T-cell (primary cell): ENCODE measurements at regions not wholly inside any gene's neighbourhood (a gene's known extent, or its start where the extent isn't known, plus 50 kb on each side); places are given as distances from the start of the nearest gene placed in this dataset.
"Not testable (repeated sequence)": the region's sequence is repeated elsewhere in the genome, so short reads cannot be mapped to it uniquely, and the experiment has no call there.

Source experiments
- ATAC-seq, 4 experiments: fragments of 200-7000 bp in 3 of 4; fragments of 150-1000 bp in 1 of 4; cut with Tn5 transposase; replicated peaks in 1 of 4; 1 replicate in 3 of 4; 2 replicates in 1 of 4; pipeline ENCODE4 v1.10.0; 2021; ENCODE audit warnings: moderate library complexity in 3 of 4, mild to moderate bottlenecking in 2 of 4, moderate number of reproducible peaks in 1 of 4
- CTCF ChIA-PET, 2 donors: fragments of 300-600 bp; sonication (Branson Sonifier 250); formaldehyde crosslinking; loops; one replicate each; lab custom pipeline; 2022; ENCODE audit warnings: antibody characterized with exemption in 2 of 2; lab: Charles Lee
- POLR2A ChIA-PET, 2 donors: fragments of 300-600 bp; sonication (Branson Sonifier 250); formaldehyde crosslinking; loops; one replicate each; lab custom pipeline; 2022; ENCODE audit warnings: antibody characterized with exemption in 2 of 2; lab: Charles Lee
- DNase-seq, 35 experiments: peaks; one replicate each; pipeline versions ENCODE4 v3.0.0 to v3.0.0-alpha.2; 2013 to 2023
- H3K27ac ChIP-seq: one replicate; pipeline ENCODE4 v1.5.1; 2013; ENCODE audit warnings: low read length
- H3K27me3 ChIP-seq, 2 experiments: replicated peaks in 1 of 2; 1 replicate in 1 of 2; 2 replicates in 1 of 2; pipeline versions ENCODE4 v1.6.1 to v1.7.0; 2013; ENCODE audit warnings: low read length in 1 of 2, mixed read lengths in 1 of 2; ENCODE audit not compliant: control insufficient read depth in 2 of 2, insufficient read depth in 2 of 2; ENCODE audit errors: extremely low read depth in 1 of 2
- H3K36me3 ChIP-seq, 2 donors: 1 replicate in 1 of 2; 2 replicates in 1 of 2; pipeline versions ENCODE4 v1.6.1 to v1.7.0; 2013; ENCODE audit warnings: low read length in 1 of 2; ENCODE audit not compliant: control insufficient read depth in 2 of 2, insufficient read depth in 1 of 2; ENCODE audit errors: extremely low read depth in 1 of 2
- H3K4me1 ChIP-seq, 2 experiments: 1 replicate in 1 of 2; 2 replicates in 1 of 2; pipeline versions ENCODE4 v1.6.1 to v1.7.0; 2013; ENCODE audit warnings: low read length in 2 of 2, mixed read lengths in 1 of 2; ENCODE audit not compliant: insufficient read depth in 2 of 2, control insufficient read depth in 1 of 2; ENCODE audit errors: extremely low read depth in 1 of 2
- H3K4me3 ChIP-seq, 2 donors: 1 replicate in 1 of 2; 2 replicates in 1 of 2; pipeline versions ENCODE4 v1.5.1 to v1.7.0; 2013; ENCODE audit warnings: mild to moderate bottlenecking in 2 of 2, low read length in 1 of 2, moderate library complexity in 1 of 2; ENCODE audit not compliant: control insufficient read depth in 1 of 2; ENCODE audit errors: extremely low read depth in 1 of 2
- H3K9me3 ChIP-seq: 2 replicates; pipeline ENCODE4 v1.7.0; 2013
- H3K27ac Mint-ChIP-seq, 2 donors: one replicate each; pipeline ENCODE4 v1.8.0; 2020 to 2021; ENCODE audit warnings: mild to moderate bottlenecking in 2 of 2, mixed read lengths in 2 of 2
- H3K27me3 Mint-ChIP-seq, 2 donors: one replicate each; pipeline ENCODE4 v1.8.0; 2021 to 2022; ENCODE audit warnings: mixed read lengths in 2 of 2
- H3K36me3 Mint-ChIP-seq: one replicate; pipeline ENCODE4 v1.8.0; 2021; ENCODE audit warnings: mixed read lengths
- H3K4me1 Mint-ChIP-seq, 3 donors: one replicate each; pipeline ENCODE4 v1.8.0; 2020 to 2022; ENCODE audit warnings: mixed read lengths in 3 of 3, mild to moderate bottlenecking in 1 of 3
- H3K4me3 Mint-ChIP-seq, 3 donors: one replicate each; pipeline ENCODE4 v1.8.0; 2020 to 2022; ENCODE audit warnings: mild to moderate bottlenecking in 3 of 3, mixed read lengths in 3 of 3, moderate library complexity in 3 of 3
- H3K9me3 Mint-ChIP-seq, 3 donors: one replicate each; pipeline ENCODE4 v1.8.0; 2020 to 2022; ENCODE audit warnings: mixed read lengths in 3 of 3
- WGBS: methylation state at CpG from one replicate; pipeline ENCODE4 v1.1.5; 2013; ENCODE audit warnings: missing lambda C conversion rate; ENCODE audit not compliant: insufficient coverage; 5-methylcytosine and 5-hydroxymethylcytosine counted together

GRCh38 chr5:158588617-158589016 lies 511.1 kb downstream of the EBF1 start:
- H3K27ac Mint-ChIP-seq: no peak overlapping the region
- H3K4me3 Mint-ChIP-seq: no peak overlapping the region
- H3K27me3 Mint-ChIP-seq: peaks cover 0 to 3% of the 10 kb centered on the region in 2 donors
- H3K36me3 Mint-ChIP-seq: no peaks in the 10 kb centered on the region
- ChIA-PET POLR2A (no interaction called here), CTCF (no interaction called here)
- peaks cover 11 to 17% (median 12%) of the 10 kb centered on the region in 3 donors for H3K9me3 Mint-ChIP-seq
- Histone ChIP-seq H3K9me3 (no peaks in the 10 kb centered on the region), H3K4me1 (peaks cover 0 to 3% of the 10 kb centered on the region in 2 experiments), H3K27ac (no peak overlapping the region), H3K4me3 (no peak overlapping the region), H3K27me3 (peaks cover 0 to 3% of the 10 kb centered on the region in 2 experiments), H3K36me3 (no peaks in the 10 kb centered on the region)
- no peak for ATAC-seq
- peaks cover 0 to 4% (median 3%) of the 10 kb centered on the region in 3 donors for H3K4me1 Mint-ChIP-seq
- no peak for DNase-seq
- no CpG with 5 or more reads among the region's 1 CpG for WGBS

- CTCF ChIA-PET: no interaction called here
- Histone ChIP-seq H3K9me3 (no peaks in the 10 kb centered on the region), H3K4me1 (peaks cover 0 to 3% of the 10 kb centered on the region in 2 experiments), H3K36me3 (no peaks in the 10 kb centered on the region), H3K27ac (no peak overlapping the region), H3K27me3 (peaks cover 0 to 3% of the 10 kb centered on the region in 2 experiments), H3K4me3 (no peak overlapping the region)
- ATAC-seq (no peak), DNase-seq (no peak)
- Mint-ChIP-seq H3K4me1 (peaks cover 0 to 4% (median 0%) of the 10 kb centered on the region in 3 donors), H3K36me3 (no peaks in the 10 kb centered on the region), H3K27ac (no peak overlapping the region), H3K4me3 (no peak overlapping the region), H3K27me3 (peaks cover 0 to 3% of the 10 kb centered on the region in 2 donors), H3K9me3 (peaks cover 11 to 22% (median 12%) of the 10 kb centered on the region in 3 donors)
- POLR2A ChIA-PET: interaction anchor here in 1 of 2 donors (0.7 kb wide), 1 partner anchor 1622 kb away, joined by 5 read pairs; no protein-coding TSS in a partner anchor
- 100% methylated on average over 2 of the region's 2 CpGs for WGBS
These were observed 513.7 kb downstream of the EBF1 start for GRCh38 chr5:158586054-158586453.

GRCh38 chr5:158582669-158583068 lies 517.0 kb downstream of the EBF1 start:
- DNase-seq, ATAC-seq, H3K4me1 Mint-ChIP-seq, H3K4me3 ChIP-seq, H3K4me1 ChIP-seq, H3K9me3 ChIP-seq, H3K27ac ChIP-seq, H3K27me3 Mint-ChIP-seq, H3K27ac Mint-ChIP-seq, H3K27me3 ChIP-seq, H3K36me3 Mint-ChIP-seq, CTCF ChIA-PET, H3K4me3 Mint-ChIP-seq, H3K36me3 ChIP-seq, POLR2A ChIA-PET: not testable (repeated sequence)
- WGBS: 100% methylated on average over 2 of the region's 27 CpGs
- peaks cover 19 to 41% (median 20%) of the 10 kb centered on the region in 3 donors for H3K9me3 Mint-ChIP-seq

GRCh38 chr5:158573829-158574228 lies 525.9 kb downstream of the EBF1 start:
- H3K4me1 Mint-ChIP-seq: no peaks in the 10 kb centered on the region
- ChIA-PET POLR2A (no interaction called here), CTCF (no interaction called here)
- H3K4me3 Mint-ChIP-seq: no peak overlapping the region
- no peaks in the 10 kb centered on the region for H3K27me3 ChIP-seq
- no peak overlapping the region for H3K27ac Mint-ChIP-seq
- no peaks in the 10 kb centered on the region for H3K27me3 Mint-ChIP-seq
- H3K9me3 ChIP-seq: no peaks in the 10 kb centered on the region
- ATAC-seq: no peak
- H3K36me3 Mint-ChIP-seq: no peaks in the 10 kb centered on the region
- no peak for DNase-seq
- H3K36me3 ChIP-seq: no peaks in the 10 kb centered on the region
- no peak overlapping the region for H3K27ac ChIP-seq
- peaks cover 4 to 9% (median 4%) of the 10 kb centered on the region in 3 donors for H3K9me3 Mint-ChIP-seq
- WGBS: no CpG with 5 or more reads among the region's 3 CpGs
- no peaks in the 10 kb centered on the region for H3K4me1 ChIP-seq
- H3K4me3 ChIP-seq: no peak overlapping the region

- Histone ChIP-seq H3K36me3 (no peaks in the 10 kb centered on the region), H3K4me1 (no peaks in the 10 kb centered on the region), H3K4me3 (no peak overlapping the region), H3K27ac (no peak overlapping the region), H3K9me3 (no peaks in the 10 kb centered on the region), H3K27me3 (no peaks in the 10 kb centered on the region)
- Mint-ChIP-seq H3K36me3 (no peaks in the 10 kb centered on the region), H3K27me3 (no peaks in the 10 kb centered on the region), H3K4me3 (no peak overlapping the region), H3K27ac (no peak overlapping the region), H3K4me1 (no peaks in the 10 kb centered on the region), H3K9me3 (no peaks in the 10 kb centered on the region)
- CTCF ChIA-PET: interaction anchor here in 1 of 2 donors (0.7 kb wide), 1 partner anchor 621 kb away, joined by 6 read pairs; no protein-coding TSS in a partner anchor
- no peak for DNase-seq
- ATAC-seq: no peak
- WGBS: no CpG with 5 or more reads among the region's 1 CpG
- POLR2A ChIA-PET: no interaction called here
These were observed 529.2 kb downstream of the EBF1 start for GRCh38 chr5:158570502-158570901.

GRCh38 chr5:158569534-158569933 lies 530.2 kb downstream of the EBF1 start:
- ChIA-PET POLR2A (no interaction called here), CTCF (no interaction called here)
- Mint-ChIP-seq H3K4me3 (no peak overlapping the region), H3K27ac (no peak overlapping the region), H3K36me3 (no peaks in the 10 kb centered on the region), H3K27me3 (no peaks in the 10 kb centered on the region), H3K9me3 (no peaks in the 10 kb centered on the region), H3K4me1 (no peaks in the 10 kb centered on the region)
- Histone ChIP-seq H3K36me3 (no peaks in the 10 kb centered on the region), H3K27me3 (no peaks in the 10 kb centered on the region), H3K4me3 (no peak overlapping the region), H3K9me3 (no peaks in the 10 kb centered on the region), H3K4me1 (no peaks in the 10 kb centered on the region), H3K27ac (no peak overlapping the region)
- ATAC-seq: no peak
- WGBS: 89% methylated on average over 1 of the region's 4 CpGs
- no peak for DNase-seq
